Suppressor macrophage treated with lipopolysaccharide for 4 hours (primary cell): ENCODE measurements at regions not wholly inside any gene's neighbourhood (a gene's known extent, or its start where the extent isn't known, plus 50 kb on each side); places are given as distances from the start of the nearest gene placed in this dataset.

ENCODE experiments used
- DNase-seq: peaks from one replicate; pipeline ENCODE4 v3.0.0-alpha.2; 2020

- DNase-seq, result no peak
Measured at GRCh38 chr7:84277628-84278224, 83.1 kb upstream of the SEMA3A start.

GRCh38 chr7:84274029-84274638, 79.5 kb upstream of the SEMA3A start:
- DNase-seq, result no peak

- DNase-seq, result peak; percentile 78
Measured at GRCh38 chr7:84271543-84271942, 77.0 kb upstream of the SEMA3A start.

GRCh38 chr7:84264396-84264795, 69.8 kb upstream of the SEMA3A start:
- no peak for DNase-seq

GRCh38 chr7:84263106-84263505, 68.5 kb upstream of the SEMA3A start:
- DNase-seq, result no peak

- no peak for DNase-seq
Measured at GRCh38 chr7:84261509-84261908, 66.9 kb upstream of the SEMA3A start.

GRCh38 chr7:84258628-84259027, 64.0 kb upstream of the SEMA3A start:
- no peak for DNase-seq

- no peak for DNase-seq
Measured at GRCh38 chr7:84256571-84256971, 62.0 kb upstream of the SEMA3A start.

GRCh38 chr7:84251277-84251781, 56.7 kb upstream of the SEMA3A start:
- peak; percentile 62 for DNase-seq

- DNase-seq, result no peak
Measured at GRCh38 chr7:84250452-84250851, 55.9 kb upstream of the SEMA3A start.

GRCh38 chr7:84249656-84250055, 55.1 kb upstream of the SEMA3A start:
- DNase-seq, result peak; percentile 58

GRCh38 chr7:84248843-84249242, 54.3 kb upstream of the SEMA3A start:
- peak; percentile 77 for DNase-seq

GRCh38 chr7:84248267-84248666, 53.7 kb upstream of the SEMA3A start:
- DNase-seq, result peak; percentile 90

- DNase-seq, result no peak
Measured at GRCh38 chr7:84247591-84247990, 53.0 kb upstream of the SEMA3A start.

GRCh38 chr7:84245835-84246234, 51.2 kb upstream of the SEMA3A start:
- DNase-seq, result no peak
